Chondrocyte (in vitro differentiated cells): ENCODE measurements at regions not wholly inside any gene's neighbourhood (a gene's known extent, or its start where the extent isn't known, plus 50 kb on each side); places are given as distances from the start of the nearest gene placed in this dataset.

Experiments used
- DNase-seq: peaks from one replicate; pipeline ENCODE4 v3.0.0; 2021; ENCODE audit warnings: mixed read lengths, low spot score
- H3K27ac Mint-ChIP-seq: one replicate; pipeline ENCODE4 v1.8.0; 2021; ENCODE audit warnings: mild to moderate bottlenecking, moderate library complexity, mixed read lengths; ENCODE audit not compliant: unreplicated experiment
- H3K27me3 Mint-ChIP-seq: 2 replicates; pipeline ENCODE4 v1.8.0; 2021; ENCODE audit warnings: low read depth, mixed read lengths
- H3K36me3 Mint-ChIP-seq: 2 replicates; pipeline ENCODE4 v1.8.0; 2021; ENCODE audit warnings: low read depth, mixed read lengths
- H3K4me1 Mint-ChIP-seq: 2 replicates; pipeline ENCODE4 v1.8.0; 2021; ENCODE audit warnings: low read depth, mild to moderate bottlenecking, mixed read lengths
- H3K4me3 Mint-ChIP-seq: one replicate; pipeline ENCODE4 v1.8.0; 2021; ENCODE audit warnings: mild to moderate bottlenecking, moderate library complexity, mixed read lengths; ENCODE audit not compliant: unreplicated experiment
- H3K9me3 Mint-ChIP-seq: 2 replicates; pipeline ENCODE4 v1.8.0; 2021; ENCODE audit warnings: low read depth, mixed read lengths
- CTCF ChIP-seq: fragments of 200-600 bp; sonication (generic); IDR thresholded peaks from 2 replicates; pipeline ENCODE4 v1.5.0; 2021; ENCODE audit warnings: antibody characterized with exemption, mild to moderate bottlenecking, moderate library complexity

- H3K27me3 Mint-ChIP-seq = peaks cover 18% of the 10 kb centered on the region
- no peak for TF ChIP-seq CTCF
- no peaks in the 10 kb centered on the region for H3K9me3 Mint-ChIP-seq
- H3K4me3 Mint-ChIP-seq = no peak overlapping the region
- H3K27ac Mint-ChIP-seq = no peak overlapping the region
- no peaks in the 10 kb centered on the region for H3K4me1 Mint-ChIP-seq
- no peak for DNase-seq
- H3K36me3 Mint-ChIP-seq = no peaks in the 10 kb centered on the region
These were observed 65.9 kb downstream of the UCHL1 start for GRCh38 chr4:41322617-41323016.

GRCh38 chr4:41323179-41323578, 66.5 kb downstream of the UCHL1 start:
- no peak for DNase-seq
- H3K4me3 Mint-ChIP-seq = no peak overlapping the region
- H3K9me3 Mint-ChIP-seq = no peaks in the 10 kb centered on the region
- H3K27me3 Mint-ChIP-seq = peaks cover 16% of the 10 kb centered on the region
- no peaks in the 10 kb centered on the region for H3K36me3 Mint-ChIP-seq
- H3K27ac Mint-ChIP-seq = no peak overlapping the region
- H3K4me1 Mint-ChIP-seq = no peaks in the 10 kb centered on the region
- no peak for TF ChIP-seq CTCF

- peaks cover 14% of the 10 kb centered on the region for H3K27me3 Mint-ChIP-seq
- no peak for TF ChIP-seq CTCF
These were observed 67.0 kb downstream of the UCHL1 start for GRCh38 chr4:41323706-41324105.

GRCh38 chr4:41324861-41325260, 68.1 kb downstream of the UCHL1 start:
- no peak for DNase-seq

More at GRCh38 chr4:41323706-41324105, 67.0 kb downstream of the UCHL1 start:
- Mint-ChIP-seq H3K4me1 (no peaks in the 10 kb centered on the region), H3K27ac (no peak overlapping the region), H3K36me3 (no peaks in the 10 kb centered on the region), H3K9me3 (no peaks in the 10 kb centered on the region), H3K4me3 (no peak overlapping the region)
- DNase-seq = no peak

GRCh38 chr4:41325901-41326300, 69.2 kb downstream of the UCHL1 start:
- no peak for DNase-seq
- no peak overlapping the region for H3K27ac Mint-ChIP-seq
- H3K4me1 Mint-ChIP-seq = peaks cover 1% of the 10 kb centered on the region

More at GRCh38 chr4:41324861-41325260, 68.1 kb downstream of the UCHL1 start:
- Mint-ChIP-seq H3K36me3 (no peaks in the 10 kb centered on the region), H3K4me3 (no peak overlapping the region), H3K9me3 (no peaks in the 10 kb centered on the region), H3K4me1 (no peaks in the 10 kb centered on the region), H3K27ac (no peak overlapping the region), H3K27me3 (peaks cover 6% of the 10 kb centered on the region)
- TF ChIP-seq CTCF = no peak

More at GRCh38 chr4:41325901-41326300, 69.2 kb downstream of the UCHL1 start:
- Mint-ChIP-seq H3K9me3 (no peaks in the 10 kb centered on the region), H3K36me3 (no peaks in the 10 kb centered on the region), H3K4me3 (no peak overlapping the region), H3K27me3 (peaks cover 6% of the 10 kb centered on the region)
- no peak for TF ChIP-seq CTCF
